K562 (cell line): ENCODE measurements at regions not wholly inside any gene's neighbourhood (a gene's known extent, or its start where the extent isn't known, plus 50 kb on each side); places are given as distances from the start of the nearest gene placed in this dataset.

Experiments
- E2F8 ChIP-seq: fragments of 450-650 bp; IDR thresholded peaks from 2 replicates; pipeline ENCODE4 v1.7.1; 2018; ENCODE audit warnings: mild to moderate bottlenecking, low read depth; ENCODE audit not compliant: partially characterized antibody
- GTF2B ChIP-seq: IDR thresholded peaks from 2 replicates; pipeline ENCODE4 v1.6.1; 2011; ENCODE audit not compliant: insufficient read length; ENCODE audit errors: extremely low read depth
- THRB ChIP-seq: fragments of 450-650 bp; formaldehyde crosslinking; conservative IDR thresholded peaks from 2 replicates; pipeline ENCODE4 v1.4.0; 2022; ENCODE audit warnings: mild to moderate bottlenecking, missing genetic modification characterization
- TSHZ1 ChIP-seq: fragments of 250-450 bp; sonication (Bioruptor Pico); IDR thresholded peaks from 2 replicates; pipeline ENCODE4 v1.4.0; 2020; ENCODE audit warnings: mild to moderate bottlenecking, moderate library complexity
- ZBTB11 ChIP-seq, 3 experiments: fragments of 200-800 bp in 1 of 3; fragments of 250-450 bp in 1 of 3; fragments of 450-650 bp in 1 of 3; sonication (Bioruptor Pico) in 1 of 3; sonication (Bioruptor generic) in 1 of 3; formaldehyde crosslinking in 1 of 3; IDR thresholded peaks; 2 replicates each; pipeline versions ENCODE4 v1.6.1 to v1.8.0; 2016 to 2022; ENCODE audit warnings: mild to moderate bottlenecking in 2 of 3, missing genetic modification characterization in 2 of 3, missing compliant biosample characterization in 1 of 3, moderate library complexity in 1 of 3

GRCh38 chr2:869894-870293 is 80.8 kb upstream of the SNTG2 start (continued):
- no peak for TF ChIP-seq TSHZ1
- TF ChIP-seq GTF2B: no peak
- TF ChIP-seq E2F8: no peak
- no peak for TF ChIP-seq THRB (CRISPR knock-in tag)
- no peak for TF ChIP-seq ZBTB11 (CRISPR knock-in tag; IDR thresholded peaks at IDR 0.05)
- TF ChIP-seq, all 486 proteins: peak for 0
